HEK293 (cell line): ENCODE measurements at regions not wholly inside any gene's neighbourhood (a gene's known extent, or its start where the extent isn't known, plus 50 kb on each side); places are given as distances from the start of the nearest gene placed in this dataset.

Experiments
- CTCF ChIP-seq: fragments of 450-650 bp; formaldehyde crosslinking; IDR thresholded peaks from 2 replicates; pipeline ENCODE4 v1.5.1; 2016; ENCODE audit warnings: missing biosample characterization, missing genetic modification characterization
- ZBTB17 ChIP-seq: fragments of 450-650 bp; formaldehyde crosslinking; IDR thresholded peaks from 2 replicates; pipeline ENCODE4 v1.5.1; 2016; ENCODE audit warnings: missing biosample characterization, missing genetic modification characterization
- ZNF24 ChIP-seq: fragments of 450-650 bp; formaldehyde crosslinking; IDR thresholded peaks from 2 replicates; pipeline ENCODE4 v1.5.1; 2016; ENCODE audit warnings: missing biosample characterization, missing genetic modification characterization
- ZNF561 ChIP-seq: fragments of 450-650 bp; IDR thresholded peaks from 2 replicates; pipeline ENCODE4 v1.5.1; 2018; ENCODE audit warnings: missing biosample characterization, missing genetic modification characterization, borderline replicate concordance

GRCh38 chr1:29803486-29803885, 567.2 kb downstream of the PTPRU start:
- TF ChIP-seq ZNF561 (tag by site-specific recombination) (no peak), CTCF (tag by site-specific recombination) (no peak), ZNF24 (no peak), ZBTB17 (tag by site-specific recombination) (no peak)
